ENCODE measurements at regions not wholly inside any gene's neighbourhood (a gene's known extent, or its start where the extent isn't known, plus 50 kb on each side); places are given as distances from the start of the nearest gene placed in this dataset.

DNA sequence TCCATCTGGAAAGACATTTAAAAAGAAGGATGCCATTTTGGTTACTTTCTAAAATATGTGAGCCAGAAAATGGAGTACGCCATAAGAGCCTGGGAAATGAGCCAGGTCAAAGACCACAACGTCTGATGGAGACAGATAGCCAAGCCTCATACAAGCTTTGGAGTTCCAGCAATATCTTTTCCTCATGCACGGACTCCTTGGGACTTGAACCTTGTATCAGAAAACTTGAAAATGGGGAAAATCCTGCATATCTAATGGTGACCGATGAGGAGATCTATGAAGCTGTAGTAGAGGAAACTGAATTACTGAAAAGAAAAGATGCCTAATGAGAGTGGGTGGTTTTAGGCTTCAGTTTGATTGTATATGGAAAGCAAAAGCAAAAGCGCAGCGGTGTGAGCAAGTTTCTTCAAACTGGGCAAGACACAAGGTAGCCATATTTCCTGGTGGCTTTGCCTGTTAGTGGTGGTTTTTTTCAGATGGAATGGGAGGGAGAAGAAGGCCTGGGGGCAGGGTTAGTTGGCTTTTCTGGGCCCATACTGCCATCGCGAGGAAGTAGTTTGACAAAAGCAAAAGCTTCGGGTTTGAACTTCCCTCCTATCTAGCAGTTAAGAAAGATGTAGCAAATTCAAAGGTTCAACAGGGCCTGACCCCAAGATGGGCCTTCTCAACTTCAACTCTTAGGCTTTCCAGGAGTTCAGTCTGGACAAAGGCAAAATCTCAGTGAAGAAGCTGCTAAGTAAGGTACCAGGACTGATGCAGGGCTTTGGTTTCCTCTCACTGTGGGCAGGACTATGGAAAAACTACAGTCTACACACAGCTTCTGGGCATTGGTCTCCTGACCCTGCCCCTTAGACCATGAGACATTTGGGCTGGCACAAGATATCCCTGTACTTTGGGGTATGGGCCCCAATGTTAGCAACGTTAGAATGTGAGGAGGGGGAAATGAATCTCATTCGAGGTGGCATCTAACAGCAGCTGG lies 210.0 kb upstream of the STK26 start:
- Histone ChIP-seq H3K4me1 (ENCODE audit: control insufficient read depth in 2 of 2, insufficient read depth in 1 of 2, low read depth in 1 of 2, low read length in 2 of 2) (peaks cover 0 to 2% of the 10 kb centered on the region in 2 donors), H2AFZ (ENCODE audit: low read length) (peak overlapping the region; percentile 68), H3K4ac (ENCODE audit: low read length) (no peak overlapping the region), H3K23ac (ENCODE audit: low read depth, low read length, poor library complexity) (no peak overlapping the region), H2BK12ac (ENCODE audit: low read length) (no peak overlapping the region), H2BK15ac (ENCODE audit: low read length) (no peak overlapping the region), H2BK120ac (ENCODE audit: low read depth, low read length) (no peak overlapping the region), H3K9ac (ENCODE audit: low read depth, low read length, poor library complexity) (no peak overlapping the region), H3K27ac (replicated peaks; ENCODE audit: low read length) (no peak overlapping the region), H3K4me3 (ENCODE audit: low read length in 2 of 2) (peak overlapping the region in 1 of 2 donors; percentile 36), H2BK5ac (ENCODE audit: low read length) (no peak overlapping the region), H3K14ac (ENCODE audit: low read length) (no peak overlapping the region), H3K9me3 (replicated peaks in 1 of 2; ENCODE audit: control insufficient read depth in 2 of 2, insufficient read depth in 1 of 2, low read depth in 1 of 2, low read length in 2 of 2) (peaks cover 13 to 19% of the 10 kb centered on the region in 2 donors), H3K79me1 (ENCODE audit: low read depth, low read length) (peaks cover 2% of the 10 kb centered on the region), H3K27me3 (ENCODE audit: control insufficient read depth in 3 of 3, insufficient read depth in 3 of 3, low read depth in 1 of 3, low read length in 3 of 3) (peaks cover 0 to 7% (median 0%) of the 10 kb centered on the region in 3 experiments), H2AK5ac (ENCODE audit: low read depth, low read length) (no peak overlapping the region), H4K8ac (ENCODE audit: low read depth, low read length) (no peak overlapping the region), H3K36me3 (replicated peaks in 1 of 2; ENCODE audit: control insufficient read depth in 2 of 2, insufficient read depth in 2 of 2, low read length in 2 of 2) (peaks cover 17 to 34% of the 10 kb centered on the region in 2 donors), H3K18ac (ENCODE audit: low read length) (no peak overlapping the region), H3K4me2 (ENCODE audit: insufficient read depth, low read length, poor library complexity, severe bottlenecking) (no peak overlapping the region), H4K91ac (ENCODE audit: low read depth, low read length, poor library complexity) (no peak overlapping the region)
- no CpG with 5 or more reads among the region's 11 CpGs for WGBS, 2 donors (ENCODE audit: extremely low coverage in 2 of 2, insufficient read length in 2 of 2, insufficient replicate concordance in 1 of 2)
- no peak for DNase-seq (ENCODE audit: low spot score)

DNA sequence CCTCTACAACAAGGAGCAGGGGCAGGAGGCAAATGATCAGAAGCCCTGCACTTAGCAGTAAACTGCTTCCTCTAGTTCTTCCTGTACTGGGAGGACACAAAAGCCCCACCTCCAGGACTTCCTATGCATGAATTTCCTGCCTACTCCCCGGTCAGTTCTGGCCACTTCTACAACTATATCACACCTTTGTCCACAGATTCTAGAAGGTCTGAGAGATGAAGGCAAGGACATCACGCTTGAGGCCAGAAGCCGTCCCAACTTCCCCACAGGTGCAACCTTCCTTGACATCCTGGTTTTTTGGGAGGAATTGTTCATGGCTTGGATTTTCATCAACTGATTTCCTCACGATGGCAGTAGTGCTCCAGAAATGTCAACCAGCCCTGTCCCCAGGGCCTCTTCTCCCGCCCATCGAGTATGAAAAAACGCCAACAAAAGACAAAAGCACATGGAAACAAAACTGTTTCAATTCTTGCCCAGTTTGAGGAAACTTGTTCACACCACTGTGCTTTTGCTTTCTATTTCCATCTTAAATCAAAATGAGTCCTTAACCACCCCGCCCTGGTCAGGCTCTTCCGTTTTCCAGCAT lies 206.5 kb upstream of the STK26 start:
- Histone ChIP-seq H2BK120ac (ENCODE audit: low read depth, low read length) (no peak overlapping the region), H2BK12ac (ENCODE audit: low read length) (no peak overlapping the region), H3K23ac (ENCODE audit: low read depth, low read length, poor library complexity) (no peak overlapping the region), H3K79me1 (ENCODE audit: low read depth, low read length) (peaks cover 2% of the 10 kb centered on the region), H3K9ac (ENCODE audit: low read depth, low read length, poor library complexity) (no peak overlapping the region), H3K4me3 (ENCODE audit: low read length in 2 of 2) (peak overlapping the region in 1 of 2 donors; percentile 32), H2BK5ac (ENCODE audit: low read length) (no peak overlapping the region), H3K27ac (replicated peaks; ENCODE audit: low read length) (no peak overlapping the region), H3K36me3 (replicated peaks in 1 of 2; ENCODE audit: control insufficient read depth in 2 of 2, insufficient read depth in 2 of 2, low read length in 2 of 2) (peaks cover 25 to 48% of the 10 kb centered on the region in 2 donors), H2AK5ac (ENCODE audit: low read depth, low read length) (no peak overlapping the region), H3K14ac (ENCODE audit: low read length) (no peak overlapping the region), H3K4ac (ENCODE audit: low read length) (no peak overlapping the region), H3K27me3 (ENCODE audit: control insufficient read depth in 3 of 3, insufficient read depth in 3 of 3, low read depth in 1 of 3, low read length in 3 of 3) (no peaks in the 10 kb centered on the region), H3K4me1 (ENCODE audit: control insufficient read depth in 2 of 2, insufficient read depth in 1 of 2, low read depth in 1 of 2, low read length in 2 of 2) (peaks cover 0 to 2% of the 10 kb centered on the region in 2 donors), H3K18ac (ENCODE audit: low read length) (no peak overlapping the region), H4K91ac (ENCODE audit: low read depth, low read length, poor library complexity) (no peak overlapping the region), H3K4me2 (ENCODE audit: insufficient read depth, low read length, poor library complexity, severe bottlenecking) (no peak overlapping the region), H3K9me3 (replicated peaks in 1 of 2; ENCODE audit: control insufficient read depth in 2 of 2, insufficient read depth in 1 of 2, low read depth in 1 of 2, low read length in 2 of 2) (peaks cover 21 to 23% of the 10 kb centered on the region in 2 donors), H4K8ac (ENCODE audit: low read depth, low read length) (no peak overlapping the region), H2BK15ac (ENCODE audit: low read length) (no peak overlapping the region), H2AFZ (ENCODE audit: low read length) (peak overlapping the region; percentile 71)
- no CpG with 5 or more reads among the region's 9 CpGs for WGBS, 2 donors (ENCODE audit: extremely low coverage in 2 of 2, insufficient read length in 2 of 2, insufficient replicate concordance in 1 of 2)
- no peak for DNase-seq (ENCODE audit: low spot score)

DNA sequence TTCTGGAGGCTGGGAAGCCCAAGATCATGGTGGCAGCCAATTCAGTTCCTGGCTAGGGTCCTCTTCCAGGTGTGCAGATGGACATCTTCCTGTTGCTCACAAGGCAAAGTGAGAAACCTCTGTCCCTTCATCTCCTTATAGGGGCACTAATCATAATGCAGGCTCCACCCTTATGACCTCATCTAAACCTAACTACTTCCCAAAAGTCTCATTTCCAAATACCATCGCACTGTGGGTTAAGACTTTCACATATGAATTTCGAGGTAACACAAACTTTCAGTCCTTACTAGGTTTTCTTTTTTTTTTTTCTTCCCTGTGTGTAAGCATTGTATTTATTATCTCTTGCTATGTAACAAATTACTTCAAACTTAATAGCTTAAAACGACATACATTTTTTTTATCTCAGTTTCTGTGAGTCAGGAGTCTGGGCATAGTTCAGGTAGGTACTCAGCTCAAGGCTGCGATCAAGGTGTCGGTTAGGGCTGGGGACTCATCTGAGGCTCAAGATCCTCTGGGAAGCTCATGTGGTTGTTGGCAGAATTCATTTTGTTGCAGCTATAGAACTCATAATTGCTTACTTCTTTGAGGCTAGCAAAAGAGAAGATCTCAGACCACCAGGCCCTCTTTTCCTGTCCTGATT lies 204.7 kb upstream of the STK26 start:
- no peak overlapping the region for H3K4me3 ChIP-seq (ENCODE audit: low read length in 2 of 2)
- H3K36me3 ChIP-seq (replicated peaks in 1 of 2; ENCODE audit: control insufficient read depth in 2 of 2, insufficient read depth in 2 of 2, low read length in 2 of 2): peaks cover 28 to 63% of the 10 kb centered on the region in 2 donors
- no peak overlapping the region for H3K27ac ChIP-seq (replicated peaks; ENCODE audit: low read length)
- H3K4ac ChIP-seq (ENCODE audit: low read length): no peak overlapping the region
- peaks cover 0 to 2% of the 10 kb centered on the region in 2 donors for H3K4me1 ChIP-seq (ENCODE audit: control insufficient read depth in 2 of 2, insufficient read depth in 1 of 2, low read depth in 1 of 2, low read length in 2 of 2)
- H3K23ac ChIP-seq (ENCODE audit: low read depth, low read length, poor library complexity): no peak overlapping the region
- no peak for DNase-seq (ENCODE audit: low spot score)
- no CpG with 5 or more reads among the region's 5 CpGs for WGBS, 2 donors (ENCODE audit: extremely low coverage in 2 of 2, insufficient read length in 2 of 2, insufficient replicate concordance in 1 of 2)
- no peak overlapping the region for H4K91ac ChIP-seq (ENCODE audit: low read depth, low read length, poor library complexity)
- peaks cover 2% of the 10 kb centered on the region for H3K79me1 ChIP-seq (ENCODE audit: low read depth, low read length)
- no peak overlapping the region for H2AK5ac ChIP-seq (ENCODE audit: low read depth, low read length)
- no peak overlapping the region for H2AFZ ChIP-seq (ENCODE audit: low read length)
- no peak overlapping the region for H3K14ac ChIP-seq (ENCODE audit: low read length)
- H2BK5ac ChIP-seq (ENCODE audit: low read length): no peak overlapping the region
- H4K8ac ChIP-seq (ENCODE audit: low read depth, low read length): no peak overlapping the region
- no peak overlapping the region for H3K9ac ChIP-seq (ENCODE audit: low read depth, low read length, poor library complexity)
- H3K18ac ChIP-seq (ENCODE audit: low read length): no peak overlapping the region
- no peak overlapping the region for H2BK15ac ChIP-seq (ENCODE audit: low read length)
- H3K27me3 ChIP-seq (ENCODE audit: control insufficient read depth in 3 of 3, insufficient read depth in 3 of 3, low read depth in 1 of 3, low read length in 3 of 3): no peaks in the 10 kb centered on the region
- peaks cover 21 to 22% of the 10 kb centered on the region in 2 donors for H3K9me3 ChIP-seq (replicated peaks in 1 of 2; ENCODE audit: control insufficient read depth in 2 of 2, insufficient read depth in 1 of 2, low read depth in 1 of 2, low read length in 2 of 2)
- H2BK120ac ChIP-seq (ENCODE audit: low read depth, low read length): no peak overlapping the region
- H2BK12ac ChIP-seq (ENCODE audit: low read length): no peak overlapping the region
- no peak overlapping the region for H3K4me2 ChIP-seq (ENCODE audit: insufficient read depth, low read length, poor library complexity, severe bottlenecking)
